ENCODE measurements at regions not wholly inside any gene's neighbourhood (a gene's known extent, or its start where the extent isn't known, plus 50 kb on each side); places are given as distances from the start of the nearest gene placed in this dataset.

DNA sequence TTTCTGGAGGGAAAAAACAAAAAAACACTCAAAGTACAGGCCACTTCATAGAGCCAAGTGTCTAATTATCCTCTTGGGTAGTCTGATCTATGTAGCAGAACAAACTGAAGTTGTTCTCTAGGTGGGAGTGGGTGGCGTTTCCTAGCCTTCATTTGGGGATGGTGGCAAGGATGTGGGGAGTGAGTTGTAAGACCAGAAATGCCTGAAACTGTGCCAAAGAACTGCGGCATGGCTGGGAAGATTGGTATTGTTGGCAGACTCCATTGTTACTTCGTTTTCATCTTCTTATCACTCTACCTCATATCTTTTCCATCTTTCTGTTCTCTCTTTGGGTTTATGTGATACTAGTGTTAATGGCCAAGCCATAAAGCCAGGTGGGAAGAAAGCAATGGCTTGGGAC is 177.3 kb upstream of the DDHD1 start:
- peaks cover 0 to 4% (median 0%) of the 10 kb centered on the region in 7 donors for H3K9me3 Mint-ChIP-seq
- no peak overlapping the region for H3K4me2 ChIP-seq (replicated peaks; ENCODE audit: extremely low read depth, low read length, poor library complexity, severe bottlenecking)
- H3K27ac Mint-ChIP-seq, result peak overlapping the region in 1 of 7 donors; percentile 38
- no peaks in the 10 kb centered on the region for H3K36me3 ChIP-seq (replicated peaks in 1 of 2; ENCODE audit: control insufficient read depth in 1 of 2, insufficient read depth in 2 of 2, low read length in 2 of 2)
- no peak overlapping the region for H2AFZ ChIP-seq (ENCODE audit: insufficient read depth, low read depth, low read length, poor library complexity, severe bottlenecking)
- no peak overlapping the region for H3K9ac ChIP-seq (ENCODE audit: insufficient read depth, low read length, poor library complexity, severe bottlenecking)
- H3K79me2 ChIP-seq (ENCODE audit: insufficient read depth, low read length), result no peaks in the 10 kb centered on the region
- no peaks in the 10 kb centered on the region for H3K4me1 ChIP-seq (ENCODE audit: control insufficient read depth in 1 of 2, insufficient read depth in 2 of 2, low read length in 2 of 2)
- no peaks in the 10 kb centered on the region for H3K4me1 Mint-ChIP-seq
- H3K4me3 Mint-ChIP-seq, result no peak overlapping the region
- no peak overlapping the region for H3K4me3 ChIP-seq (replicated peaks in 1 of 3; ENCODE audit: low read depth in 2 of 3, low read length in 3 of 3)
- no peaks in the 10 kb centered on the region for H4K20me1 ChIP-seq (ENCODE audit: insufficient read depth, low read length)
- H3K27me3 ChIP-seq (ENCODE audit: control insufficient read depth in 2 of 2, insufficient read depth in 2 of 2, low read length in 2 of 2), result no peaks in the 10 kb centered on the region
- H3K36me3 Mint-ChIP-seq, result no peaks in the 10 kb centered on the region
- no CpG with 5 or more reads among the region's 3 CpGs for WGBS (ENCODE audit: insufficient coverage)
- no peak for DNase-seq
- intact Hi-C loops (cut with micrococcal nuclease), result no loop called here
- no peak overlapping the region for H3K27ac ChIP-seq (ENCODE audit: low read depth in 1 of 2, low read length in 2 of 2)
- H3K27me3 Mint-ChIP-seq (ENCODE audit: low read depth in 3 of 3), result peaks cover 0 to 1% (median 0%) of the 10 kb centered on the region in 3 donors
- H3K9me3 ChIP-seq (replicated peaks in 1 of 2; ENCODE audit: control insufficient read depth in 1 of 2, insufficient read depth in 1 of 2, low read length in 2 of 2), result no peaks in the 10 kb centered on the region
- TF ChIP-seq, protein P1, sequence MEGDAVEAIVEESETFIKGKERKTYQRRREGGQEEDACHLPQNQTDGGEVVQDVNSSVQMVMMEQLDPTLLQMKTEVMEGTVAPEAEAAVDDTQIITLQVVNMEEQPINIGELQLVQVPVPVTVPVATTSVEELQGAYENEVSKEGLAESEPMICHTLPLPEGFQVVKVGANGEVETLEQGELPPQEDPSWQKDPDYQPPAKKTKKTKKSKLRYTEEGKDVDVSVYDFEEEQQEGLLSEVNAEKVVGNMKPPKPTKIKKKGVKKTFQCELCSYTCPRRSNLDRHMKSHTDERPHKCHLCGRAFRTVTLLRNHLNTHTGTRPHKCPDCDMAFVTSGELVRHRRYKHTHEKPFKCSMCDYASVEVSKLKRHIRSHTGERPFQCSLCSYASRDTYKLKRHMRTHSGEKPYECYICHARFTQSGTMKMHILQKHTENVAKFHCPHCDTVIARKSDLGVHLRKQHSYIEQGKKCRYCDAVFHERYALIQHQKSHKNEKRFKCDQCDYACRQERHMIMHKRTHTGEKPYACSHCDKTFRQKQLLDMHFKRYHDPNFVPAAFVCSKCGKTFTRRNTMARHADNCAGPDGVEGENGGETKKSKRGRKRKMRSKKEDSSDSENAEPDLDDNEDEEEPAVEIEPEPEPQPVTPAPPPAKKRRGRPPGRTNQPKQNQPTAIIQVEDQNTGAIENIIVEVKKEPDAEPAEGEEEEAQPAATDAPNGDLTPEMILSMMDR (IDR thresholded peaks at IDR 0.05), result no peak

DNA sequence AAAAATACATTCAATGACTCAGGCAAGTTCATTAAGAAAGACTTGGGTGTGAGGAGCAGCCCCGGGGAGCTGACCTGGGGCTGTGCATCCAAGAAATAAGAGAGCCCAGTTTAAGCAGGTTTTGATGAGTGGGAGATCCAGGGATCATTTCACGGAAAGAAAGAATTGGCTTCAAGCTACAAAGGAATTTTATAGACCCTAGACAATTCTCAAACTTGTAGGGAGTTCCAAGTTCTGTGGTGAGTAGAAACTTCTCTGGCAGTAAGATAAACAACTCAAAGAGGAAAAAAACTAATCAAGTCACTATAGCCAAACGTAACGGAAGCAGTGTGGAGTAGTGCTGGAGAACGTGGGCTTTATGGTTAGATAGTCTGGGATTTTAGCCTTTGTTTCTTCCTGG is 175.7 kb upstream of the DDHD1 start:
- H3K27ac ChIP-seq (ENCODE audit: low read depth in 1 of 2, low read length in 2 of 2), result no peak overlapping the region
- no peak overlapping the region for H3K4me2 ChIP-seq (replicated peaks; ENCODE audit: extremely low read depth, low read length, poor library complexity, severe bottlenecking)
- peaks cover 0 to 4% (median 0%) of the 10 kb centered on the region in 7 donors for H3K9me3 Mint-ChIP-seq
- intact Hi-C loops (cut with micrococcal nuclease), result no loop called here
- no peak overlapping the region for H3K27ac Mint-ChIP-seq
- no peaks in the 10 kb centered on the region for H3K36me3 Mint-ChIP-seq
- no peaks in the 10 kb centered on the region for H3K36me3 ChIP-seq (replicated peaks in 1 of 2; ENCODE audit: control insufficient read depth in 1 of 2, insufficient read depth in 2 of 2, low read length in 2 of 2)
- H2AFZ ChIP-seq (ENCODE audit: insufficient read depth, low read depth, low read length, poor library complexity, severe bottlenecking), result no peak overlapping the region
- H3K4me3 Mint-ChIP-seq, result no peak overlapping the region
- no peaks in the 10 kb centered on the region for H3K4me1 ChIP-seq (ENCODE audit: control insufficient read depth in 1 of 2, insufficient read depth in 2 of 2, low read length in 2 of 2)
- H3K4me1 Mint-ChIP-seq, result no peaks in the 10 kb centered on the region
- no peaks in the 10 kb centered on the region for H4K20me1 ChIP-seq (ENCODE audit: insufficient read depth, low read length)
- no peaks in the 10 kb centered on the region for H3K79me2 ChIP-seq (ENCODE audit: insufficient read depth, low read length)
- H3K27me3 Mint-ChIP-seq (ENCODE audit: low read depth in 3 of 3), result peaks cover 0 to under 1% (median 0%) of the 10 kb centered on the region in 3 donors
- 50% methylated on average over 1 of the region's 5 CpGs for WGBS (ENCODE audit: insufficient coverage)
- TF ChIP-seq, protein P1 (IDR thresholded peaks at IDR 0.05), result no peak
- no peak overlapping the region for H3K4me3 ChIP-seq (replicated peaks in 1 of 3; ENCODE audit: low read depth in 2 of 3, low read length in 3 of 3)
- no peak for DNase-seq
- H3K9me3 ChIP-seq (replicated peaks in 1 of 2; ENCODE audit: control insufficient read depth in 1 of 2, insufficient read depth in 1 of 2, low read length in 2 of 2), result no peaks in the 10 kb centered on the region
- no peak overlapping the region for H3K9ac ChIP-seq (ENCODE audit: insufficient read depth, low read length, poor library complexity, severe bottlenecking)
- H3K27me3 ChIP-seq (ENCODE audit: control insufficient read depth in 2 of 2, insufficient read depth in 2 of 2, low read length in 2 of 2), result no peaks in the 10 kb centered on the region

Measured in CD14-positive monocyte (primary cell).